SW 1271 (cell line): ENCODE measurements at regions not wholly inside any gene's neighbourhood (a gene's known extent, or its start where the extent isn't known, plus 50 kb on each side); places are given as distances from the start of the nearest gene placed in this dataset.

Experiments used
- DNase-seq, 2 experiments: peaks; one replicate each; lab custom pipeline; 2025; lab: John Stamatoyannopoulos, UW

GRCh38 chr6:92945799-92946198 is 473.6 kb downstream of the EPHA7 start:
- DNase-seq: peak; percentile 12 to 25

DNA sequence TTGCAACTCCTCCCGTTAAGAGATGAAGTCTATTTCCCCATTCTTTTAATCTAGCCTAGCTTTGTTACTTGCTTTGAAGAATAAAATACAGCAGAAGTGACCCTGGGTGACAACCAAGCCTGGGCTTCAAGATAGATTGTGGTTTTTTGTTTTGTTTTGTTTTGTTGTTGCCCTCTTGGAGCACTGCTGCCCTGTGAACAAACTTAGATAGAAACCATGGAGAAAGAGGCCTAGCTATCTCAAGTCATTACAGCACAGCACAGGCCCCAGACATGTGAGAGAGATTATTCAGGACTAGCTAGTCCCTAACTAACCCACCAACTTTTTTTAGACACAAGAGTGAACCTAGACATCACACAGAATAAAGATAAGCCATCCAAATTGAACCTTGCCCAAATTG is 475.2 kb downstream of the EPHA7 start:
- DNase-seq: no peak

DNA sequence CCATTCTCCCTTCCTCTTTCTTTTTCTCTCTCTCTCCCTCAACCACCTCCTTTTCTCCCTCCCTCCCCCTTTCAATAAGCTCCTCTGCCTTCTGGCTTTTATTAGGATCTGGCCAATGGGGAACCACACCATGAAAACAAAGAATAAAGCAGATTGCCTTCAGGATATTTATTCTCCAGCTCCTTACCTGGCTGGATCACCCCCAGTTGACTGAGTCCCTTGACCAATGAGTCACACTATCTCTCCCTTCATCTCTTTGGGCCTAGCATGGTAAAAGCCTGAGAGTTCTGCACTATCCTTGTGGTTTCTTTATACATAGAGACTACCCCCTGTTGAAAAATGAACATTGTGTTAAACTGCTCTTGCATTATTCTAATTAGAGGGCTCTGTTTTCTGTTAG is 476.8 kb downstream of the EPHA7 start:
- no peak for DNase-seq

DNA sequence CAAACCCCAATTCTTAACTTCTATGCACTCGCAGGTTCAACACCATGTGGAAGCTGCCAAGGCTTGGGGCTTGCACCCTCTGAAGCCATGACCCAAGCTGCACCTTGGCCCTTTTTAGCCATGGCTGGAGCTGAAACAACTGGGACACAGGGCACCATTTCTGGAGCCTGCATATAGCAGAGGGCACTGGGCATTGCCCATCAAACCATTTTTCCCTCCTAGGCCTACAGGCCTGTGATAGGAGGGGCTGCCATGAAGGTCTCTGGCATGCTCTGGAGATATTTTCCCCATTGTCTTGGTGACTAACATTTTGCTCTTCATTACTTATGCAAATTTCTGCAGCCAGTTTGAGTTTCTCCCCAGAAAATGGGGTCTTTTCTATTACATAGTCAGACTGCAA is 484.7 kb downstream of the EPHA7 start:
- DNase-seq: no peak

DNA sequence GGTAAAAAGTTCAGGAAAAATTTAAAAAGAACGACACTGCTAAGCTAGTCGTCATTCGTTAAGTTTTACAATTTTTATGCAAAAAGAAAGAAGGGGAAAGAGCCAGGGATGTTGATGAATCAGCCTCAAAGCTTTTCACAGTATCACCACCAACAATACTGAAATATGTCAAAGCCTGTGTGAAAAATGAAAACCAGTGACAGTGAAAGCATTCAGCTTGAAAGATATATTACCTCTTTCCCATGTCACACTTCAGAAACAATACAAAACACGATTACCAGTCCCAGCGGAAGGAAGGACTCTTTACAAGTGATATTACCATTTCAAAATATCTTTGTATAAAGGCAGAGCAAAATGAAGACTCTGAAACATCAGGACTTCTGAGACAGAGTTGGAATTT is 489.2 kb downstream of the EPHA7 start:
- no peak for DNase-seq

- no peak for DNase-seq
These were observed 497.0 kb downstream of the EPHA7 start for GRCh38 chr6:92922216-92922806.

DNA sequence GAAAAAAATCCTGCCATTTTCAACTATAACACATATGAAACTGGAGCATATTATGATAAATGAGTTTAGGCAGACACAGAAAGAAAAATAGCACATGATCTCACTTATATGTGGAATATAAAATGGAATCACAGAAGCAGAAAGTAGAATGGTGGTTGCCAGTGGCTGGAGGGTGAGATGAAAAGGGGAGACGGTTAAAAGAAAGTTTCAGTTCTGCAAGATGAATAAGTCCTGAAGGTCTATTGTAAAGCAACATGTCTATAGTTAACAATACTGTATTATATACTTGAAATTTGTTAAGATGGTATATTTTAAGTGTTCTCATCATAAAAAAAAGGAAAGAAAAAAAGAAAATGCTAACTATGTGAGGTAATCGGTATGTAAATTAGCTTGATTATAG is 503.9 kb downstream of the EPHA7 start:
- DNase-seq: no peak

DNA sequence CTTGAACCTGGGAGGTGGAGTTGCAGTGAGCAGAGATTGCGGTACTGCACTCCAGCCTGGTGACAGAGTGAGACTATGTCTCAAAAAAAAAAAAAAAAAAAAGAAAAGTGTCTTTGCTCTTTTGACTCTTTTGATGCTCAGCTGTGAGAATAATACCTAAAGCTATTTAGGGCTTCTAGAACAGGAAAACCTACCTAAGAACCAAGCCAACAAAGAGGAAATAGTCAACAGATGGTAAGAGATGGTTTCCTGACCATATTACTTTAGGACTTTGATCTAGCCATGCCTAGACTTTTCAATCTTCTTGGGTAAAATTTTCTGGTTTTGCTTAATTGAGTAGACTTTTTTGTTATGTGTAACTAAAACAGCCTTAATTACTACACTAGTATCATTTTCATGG is 508.1 kb downstream of the EPHA7 start:
- no peak for DNase-seq

DNA sequence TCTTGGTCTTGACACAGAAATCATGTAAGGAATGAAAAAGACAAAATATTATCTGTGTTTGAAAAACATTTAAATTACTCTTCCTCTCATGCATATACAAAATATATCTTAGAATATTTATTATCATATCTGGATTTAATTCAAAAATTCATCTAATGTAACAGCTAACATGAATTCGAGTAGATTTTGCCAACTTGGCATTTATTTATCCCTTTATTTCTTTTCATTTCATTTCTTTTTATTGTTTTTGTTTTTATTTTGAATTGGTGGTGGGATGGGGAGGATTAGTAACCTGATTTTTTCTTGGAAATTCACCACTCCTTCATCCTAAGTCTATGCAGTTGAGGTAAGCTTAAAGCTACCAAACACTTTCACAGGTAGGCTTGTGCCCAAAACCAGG is 508.7 kb downstream of the EPHA7 start:
- no peak for DNase-seq

GRCh38 chr6:92906385-92906784 is 513.0 kb downstream of the EPHA7 start:
- DNase-seq: no peak

- no peak for DNase-seq
These were observed 525.6 kb downstream of the EPHA7 start for GRCh38 chr6:92893741-92894140.

- no peak for DNase-seq
These were observed 526.7 kb downstream of the EPHA7 start for GRCh38 chr6:92892626-92893170.

- DNase-seq: no peak
These were observed 531.0 kb downstream of the EPHA7 start for GRCh38 chr6:92888316-92888715.

DNA sequence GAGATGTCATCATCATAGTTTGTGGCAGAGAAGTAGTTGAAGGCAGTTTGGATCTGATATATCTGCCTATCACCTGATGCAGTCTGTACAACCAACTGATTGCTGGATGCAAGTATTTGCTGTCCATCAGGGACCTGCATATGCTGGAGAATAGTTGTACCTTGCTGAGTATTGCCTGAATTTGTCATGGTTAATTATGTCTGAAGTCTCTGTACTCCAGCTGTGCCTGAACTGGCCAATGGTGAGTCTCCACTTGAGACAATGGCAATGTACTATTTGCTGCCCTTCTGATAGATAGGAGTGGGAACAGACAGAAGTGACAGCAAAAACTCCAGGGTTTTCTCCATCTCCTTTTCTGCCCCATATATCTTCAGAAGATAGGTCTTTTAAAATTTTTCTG is 531.5 kb downstream of the EPHA7 start:
- DNase-seq: no peak

GRCh38 chr6:92879526-92879925 is 539.8 kb downstream of the EPHA7 start:
- no peak for DNase-seq

DNA sequence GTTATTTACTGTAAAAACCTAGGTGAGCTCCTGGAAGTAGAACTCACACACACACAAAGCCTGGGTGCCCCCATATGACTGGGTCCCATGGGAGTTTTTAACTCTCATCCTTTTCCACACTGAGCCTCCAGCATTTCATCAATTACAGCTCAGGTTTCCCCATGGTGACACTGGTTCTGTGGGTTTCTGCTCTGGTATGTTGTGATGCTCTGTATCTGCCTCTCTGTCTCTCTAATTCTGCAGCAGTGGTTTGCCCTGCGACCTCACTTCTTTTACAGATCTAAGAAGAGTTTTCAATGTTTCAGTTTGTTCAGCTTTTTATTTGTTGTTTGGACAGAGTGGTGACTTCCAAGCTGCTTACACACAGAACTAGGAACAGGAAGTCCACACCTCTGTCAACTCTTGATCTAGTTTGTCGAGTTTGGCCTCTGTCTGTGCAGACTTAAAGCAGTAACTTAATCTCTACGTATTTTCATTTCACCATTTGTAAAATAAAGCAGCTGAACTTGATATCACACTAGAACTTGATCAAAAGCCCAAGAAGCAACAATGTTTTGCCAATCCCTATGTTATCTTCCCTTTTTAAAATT is 554.3 kb downstream of the EPHA7 start:
- DNase-seq: no peak

GRCh38 chr6:92849636-92850035 is 569.7 kb downstream of the EPHA7 start:
- no peak for DNase-seq

- no peak for DNase-seq
These were observed 570.5 kb downstream of the EPHA7 start for GRCh38 chr6:92848901-92849300.

GRCh38 chr6:92848459-92848858 is 570.9 kb downstream of the EPHA7 start:
- no peak for DNase-seq

- no peak for DNase-seq
These were observed 571.4 kb downstream of the EPHA7 start for GRCh38 chr6:92847988-92848387.

GRCh38 chr6:92840246-92840930 is 579.0 kb downstream of the EPHA7 start:
- no peak for DNase-seq

GRCh38 chr6:92828788-92829187 is 590.6 kb downstream of the EPHA7 start:
- DNase-seq: no peak

DNA sequence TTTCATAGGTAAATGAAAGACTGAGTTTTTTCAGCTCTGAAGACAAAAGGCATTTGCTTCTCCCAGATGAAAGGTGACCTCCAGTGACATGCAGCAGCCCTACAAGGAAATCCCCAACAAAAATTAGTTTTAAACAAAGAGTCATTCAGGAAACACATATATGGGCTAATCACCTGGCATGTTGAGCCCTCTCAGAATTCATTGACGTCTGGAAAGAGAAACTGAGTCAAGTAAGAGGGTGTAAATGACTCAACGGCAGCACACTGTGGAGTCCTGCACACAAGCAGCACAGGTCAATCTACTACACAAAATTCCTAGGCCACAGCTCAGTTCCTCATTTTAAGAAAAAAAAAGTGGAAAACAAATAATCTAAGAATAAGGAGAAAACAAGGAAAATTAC is 592.3 kb downstream of the EPHA7 start:
- DNase-seq: no peak
